RWPE2 (cell line): ENCODE measurements at regions not wholly inside any gene's neighbourhood (a gene's known extent, or its start where the extent isn't known, plus 50 kb on each side); places are given as distances from the start of the nearest gene placed in this dataset.

Experiments
- ATAC-seq: fragments of 200-7000 bp; cut with Tn5 transposase; 3 replicates; pipeline ENCODE4 v1.9.1; 2021; ENCODE audit warnings: low read depth
- DNase-seq: peaks from one replicate; pipeline ENCODE4 v3.0.0-alpha.2; 2020; ENCODE audit warnings: low spot score
- H3K27ac ChIP-seq: fragments of 450-650 bp; 2 replicates; pipeline ENCODE4 v1.5.1; 2017; ENCODE audit warnings: mild to moderate bottlenecking; ENCODE audit not compliant: poor library complexity, severe bottlenecking
- H3K27me3 ChIP-seq: fragments of 250-450 bp; sonication (Bioruptor Pico); 2 replicates; pipeline ENCODE4 v1.5.1; 2021; ENCODE audit warnings: mild to moderate bottlenecking, moderate library complexity; ENCODE audit not compliant: insufficient read depth, poor library complexity, severe bottlenecking
- H3K36me3 ChIP-seq: fragments of 250-450 bp; sonication (Bioruptor Pico); 2 replicates; pipeline ENCODE4 v1.5.1; 2020; ENCODE audit warnings: low read depth, mild to moderate bottlenecking, moderate library complexity
- H3K4me1 ChIP-seq: fragments of 250-450 bp; sonication (Bioruptor Pico); 2 replicates; pipeline ENCODE4 v1.5.1; 2021; ENCODE audit warnings: mild to moderate bottlenecking, moderate library complexity; ENCODE audit not compliant: insufficient read depth, poor library complexity, severe bottlenecking
- H3K4me3 ChIP-seq: fragments of 250-450 bp; sonication (Bioruptor Pico); 2 replicates; pipeline ENCODE4 v1.5.1; 2021; ENCODE audit warnings: mild to moderate bottlenecking, moderate library complexity; ENCODE audit not compliant: severe bottlenecking
- H3K9me3 ChIP-seq: fragments of 250-450 bp; sonication (Bioruptor Pico); 2 replicates; pipeline ENCODE4 v1.5.1; 2021; ENCODE audit warnings: mild to moderate bottlenecking, moderate library complexity; ENCODE audit not compliant: severe bottlenecking
- CTCF ChIP-seq: fragments of 450-650 bp; IDR thresholded peaks from one replicate; pipeline ENCODE4 v1.5.1; 2017; ENCODE audit warnings: mild to moderate bottlenecking, moderate library complexity; ENCODE audit not compliant: poor library complexity, severe bottlenecking

GRCh38 chr4:166400270-166400894, 527.3 kb downstream of the TLL1 start:
- H3K27me3 ChIP-seq = no peaks in the 10 kb centered on the region
- H3K36me3 ChIP-seq = no peaks in the 10 kb centered on the region
- DNase-seq = no peak
- H3K4me3 ChIP-seq = no peak overlapping the region
- no peak for ATAC-seq
- H3K27ac ChIP-seq = no peak overlapping the region
- no peaks in the 10 kb centered on the region for H3K4me1 ChIP-seq
- no peaks in the 10 kb centered on the region for H3K9me3 ChIP-seq
- no peak for TF ChIP-seq CTCF

GRCh38 chr4:166413356-166413755, 540.3 kb downstream of the TLL1 start:
- no peak overlapping the region for H3K27ac ChIP-seq
- no peaks in the 10 kb centered on the region for H3K9me3 ChIP-seq
- H3K4me1 ChIP-seq = no peaks in the 10 kb centered on the region
- DNase-seq (no peak), ATAC-seq (no peak)
- no peak overlapping the region for H3K4me3 ChIP-seq
- H3K36me3 ChIP-seq = no peaks in the 10 kb centered on the region
- TF ChIP-seq CTCF = no peak
- H3K27me3 ChIP-seq = no peaks in the 10 kb centered on the region

GRCh38 chr4:166414431-166414830, 541.4 kb downstream of the TLL1 start:
- no peaks in the 10 kb centered on the region for H3K27me3 ChIP-seq
- H3K4me3 ChIP-seq = no peak overlapping the region
- no peak overlapping the region for H3K27ac ChIP-seq
- TF ChIP-seq CTCF = no peak
- no peaks in the 10 kb centered on the region for H3K36me3 ChIP-seq
- no peaks in the 10 kb centered on the region for H3K9me3 ChIP-seq
- ATAC-seq (no peak), DNase-seq (no peak)
- no peaks in the 10 kb centered on the region for H3K4me1 ChIP-seq

GRCh38 chr4:166415749-166416148, 542.7 kb downstream of the TLL1 start:
- no peak overlapping the region for H3K27ac ChIP-seq
- H3K27me3 ChIP-seq = no peaks in the 10 kb centered on the region
- no peaks in the 10 kb centered on the region for H3K4me1 ChIP-seq
- no peaks in the 10 kb centered on the region for H3K9me3 ChIP-seq
- TF ChIP-seq CTCF = no peak
- H3K36me3 ChIP-seq = no peaks in the 10 kb centered on the region
- ATAC-seq (no peak), DNase-seq (no peak)
- no peak overlapping the region for H3K4me3 ChIP-seq

- Histone ChIP-seq H3K27me3 (no peaks in the 10 kb centered on the region), H3K4me3 (no peak overlapping the region), H3K27ac (peak overlapping the region; percentile 16), H3K4me1 (peaks cover 7% of the 10 kb centered on the region), H3K9me3 (no peaks in the 10 kb centered on the region), H3K36me3 (no peaks in the 10 kb centered on the region)
- DNase-seq (no peak), ATAC-seq (no peak)
- no peak for TF ChIP-seq CTCF
These were observed 548.6 kb downstream of the TLL1 start for GRCh38 chr4:166421556-166422156.
